Kidney epithelial cell (primary cell): ENCODE measurements at regions not wholly inside any gene's neighbourhood (a gene's known extent, or its start where the extent isn't known, plus 50 kb on each side); places are given as distances from the start of the nearest gene placed in this dataset.

ENCODE experiments used
- DNase-seq: peaks from one replicate; pipeline ENCODE4 v3.0.0-alpha.2; 2010; ENCODE audit warnings: low read depth
- H3K27me3 ChIP-seq: 2 replicates; pipeline ENCODE4 v1.6.0; 2011; ENCODE audit warnings: low read length; ENCODE audit not compliant: control insufficient read depth, insufficient read depth
- H3K36me3 ChIP-seq: 2 replicates; pipeline ENCODE4 v1.5.1; 2011; ENCODE audit warnings: low read length; ENCODE audit not compliant: control insufficient read depth, insufficient read depth
- H3K4me3 ChIP-seq: 2 replicates; pipeline ENCODE4 v1.5.1; 2011; ENCODE audit warnings: low read depth, mild to moderate bottlenecking, control low read depth, low read length
- CTCF ChIP-seq: IDR thresholded peaks from 2 replicates; pipeline ENCODE4 v1.5.1; 2011; ENCODE audit warnings: mild to moderate bottlenecking, moderate library complexity, low read length, control low read depth, inconsistent platforms; ENCODE audit not compliant: insufficient read depth, poor library complexity, severe bottlenecking

- no peak for DNase-seq
- Histone ChIP-seq H3K27me3 (no peaks in the 10 kb centered on the region), H3K36me3 (no peaks in the 10 kb centered on the region), H3K4me3 (no peak overlapping the region)
- no peak for TF ChIP-seq CTCF
Observed at GRCh38 chr1:235030919-235031596, 97.6 kb downstream of the TOMM20 start.

GRCh38 chr1:235027862-235028250, 100.8 kb downstream of the TOMM20 start:
- no peaks in the 10 kb centered on the region for H3K27me3 ChIP-seq

GRCh38 chr1:235027076-235027861, 101.4 kb downstream of the TOMM20 start:
- TF ChIP-seq CTCF, result no peak
- Histone ChIP-seq H3K27me3 (no peaks in the 10 kb centered on the region), H3K4me3 (no peak overlapping the region), H3K36me3 (no peaks in the 10 kb centered on the region)
- DNase-seq, result no peak

More at GRCh38 chr1:235027862-235028250, 100.8 kb downstream of the TOMM20 start:
- no peak for DNase-seq
- H3K36me3 ChIP-seq, result no peaks in the 10 kb centered on the region
- H3K4me3 ChIP-seq, result no peak overlapping the region
- no peak for TF ChIP-seq CTCF

GRCh38 chr1:235025422-235025984, 103.1 kb downstream of the TOMM20 start:
- Histone ChIP-seq H3K4me3 (no peak overlapping the region), H3K27me3 (no peaks in the 10 kb centered on the region), H3K36me3 (no peaks in the 10 kb centered on the region)
- DNase-seq, result no peak
- no peak for TF ChIP-seq CTCF

GRCh38 chr1:235024711-235025421, 103.8 kb downstream of the TOMM20 start:
- Histone ChIP-seq H3K36me3 (no peaks in the 10 kb centered on the region), H3K27me3 (no peaks in the 10 kb centered on the region), H3K4me3 (no peak overlapping the region)
- DNase-seq, result no peak
- no peak for TF ChIP-seq CTCF
